22Rv1 (cell line): ENCODE measurements at regions not wholly inside any gene's neighbourhood (a gene's known extent, or its start where the extent isn't known, plus 50 kb on each side); places are given as distances from the start of the nearest gene placed in this dataset.
"Not testable (repeated sequence)": the region's sequence is repeated elsewhere in the genome, so short reads cannot be mapped to it uniquely, and the experiment has no call there.

Source experiments
- H3K27ac ChIP-seq: fragments of 450-650 bp; 2 replicates; pipeline ENCODE4 v1.5.1; 2017
- ZFX ChIP-seq: fragments of 450-650 bp; IDR thresholded peaks from 2 replicates; pipeline ENCODE4 v1.6.1; 2017; ENCODE audit warnings: antibody characterized with exemption, borderline replicate concordance
- TF ChIP-seq, protein P1 (sequence below): fragments of 450-650 bp; IDR thresholded peaks from 2 replicates; pipeline ENCODE4 v1.5.1; 2017; ENCODE audit warnings: mild to moderate bottlenecking

DNA sequence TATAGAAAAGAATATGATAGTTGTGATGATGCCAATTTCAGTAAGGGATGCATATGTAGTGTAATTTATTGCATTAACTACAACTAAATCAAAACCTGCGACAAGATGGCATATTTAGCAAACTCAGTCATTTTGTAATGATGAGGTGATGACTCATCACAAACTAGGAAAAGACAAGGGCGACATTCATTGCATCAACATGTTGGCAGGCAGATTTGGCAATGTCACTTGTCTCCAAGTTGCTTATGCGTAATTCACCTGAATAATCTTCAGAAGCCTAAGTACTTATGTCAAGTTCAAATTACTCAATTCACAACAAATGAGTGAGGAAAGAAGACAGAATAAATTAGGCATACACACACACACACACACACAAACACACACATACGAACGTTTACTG lies 273.2 kb upstream of the RGPD4 start:
- TF ChIP-seq, protein P1, sequence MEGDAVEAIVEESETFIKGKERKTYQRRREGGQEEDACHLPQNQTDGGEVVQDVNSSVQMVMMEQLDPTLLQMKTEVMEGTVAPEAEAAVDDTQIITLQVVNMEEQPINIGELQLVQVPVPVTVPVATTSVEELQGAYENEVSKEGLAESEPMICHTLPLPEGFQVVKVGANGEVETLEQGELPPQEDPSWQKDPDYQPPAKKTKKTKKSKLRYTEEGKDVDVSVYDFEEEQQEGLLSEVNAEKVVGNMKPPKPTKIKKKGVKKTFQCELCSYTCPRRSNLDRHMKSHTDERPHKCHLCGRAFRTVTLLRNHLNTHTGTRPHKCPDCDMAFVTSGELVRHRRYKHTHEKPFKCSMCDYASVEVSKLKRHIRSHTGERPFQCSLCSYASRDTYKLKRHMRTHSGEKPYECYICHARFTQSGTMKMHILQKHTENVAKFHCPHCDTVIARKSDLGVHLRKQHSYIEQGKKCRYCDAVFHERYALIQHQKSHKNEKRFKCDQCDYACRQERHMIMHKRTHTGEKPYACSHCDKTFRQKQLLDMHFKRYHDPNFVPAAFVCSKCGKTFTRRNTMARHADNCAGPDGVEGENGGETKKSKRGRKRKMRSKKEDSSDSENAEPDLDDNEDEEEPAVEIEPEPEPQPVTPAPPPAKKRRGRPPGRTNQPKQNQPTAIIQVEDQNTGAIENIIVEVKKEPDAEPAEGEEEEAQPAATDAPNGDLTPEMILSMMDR = no peak
- TF ChIP-seq ZFX = no peak
- H3K27ac ChIP-seq = no peak overlapping the region

DNA sequence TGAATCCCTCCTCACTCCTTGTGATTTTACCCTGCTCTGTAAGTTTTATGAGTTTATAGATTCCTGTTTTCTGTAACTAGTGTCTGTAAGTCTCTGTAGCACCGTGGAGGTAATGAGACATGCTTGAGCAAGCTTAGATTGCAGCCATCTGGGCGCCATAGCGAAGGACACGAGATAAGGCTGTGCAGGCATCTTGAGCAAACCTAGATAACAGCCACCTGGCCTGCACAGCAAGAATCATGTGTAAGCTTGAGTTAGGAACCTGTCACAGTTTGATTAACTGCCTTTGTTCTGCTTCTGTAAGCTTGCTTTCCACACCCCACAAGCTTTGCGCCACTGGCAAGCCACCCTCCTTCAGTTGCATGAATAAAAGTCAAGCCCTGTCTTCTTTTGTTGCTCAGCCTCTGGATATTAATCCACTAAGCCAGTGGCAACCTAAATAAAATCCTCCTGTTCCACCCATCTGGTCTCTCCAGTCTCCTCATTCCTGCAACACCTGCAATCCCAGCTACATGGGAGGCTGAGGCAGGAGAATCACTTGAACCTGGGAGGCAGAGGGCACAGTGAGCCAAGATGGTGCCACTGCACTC lies 270.6 kb upstream of the RGPD4 start:
- TF ChIP-seq, protein P1 = no peak
- TF ChIP-seq ZFX = no peak
- no peak overlapping the region for H3K27ac ChIP-seq

DNA sequence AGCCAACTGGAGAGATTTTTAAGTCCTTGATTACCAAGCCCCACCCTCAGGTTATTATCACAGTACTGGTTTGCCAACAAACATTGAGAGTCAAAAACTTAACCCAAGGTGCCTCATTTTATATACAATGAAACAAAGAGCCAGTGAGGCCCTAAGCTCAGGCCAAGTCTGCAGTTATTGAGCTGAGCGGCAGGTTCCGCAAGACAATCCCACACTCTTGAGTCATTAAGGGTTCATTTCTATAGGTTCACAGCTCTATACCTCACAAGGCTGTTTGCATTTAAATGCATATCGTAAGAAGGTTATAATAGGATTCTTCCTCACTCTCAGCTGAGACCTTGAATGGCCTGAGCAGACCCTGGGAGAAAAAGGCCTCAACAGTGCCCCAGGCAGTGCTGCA lies 268.4 kb upstream of the RGPD4 start:
- TF ChIP-seq ZFX = no peak
- TF ChIP-seq, protein P1 = no peak
- no peak overlapping the region for H3K27ac ChIP-seq

DNA sequence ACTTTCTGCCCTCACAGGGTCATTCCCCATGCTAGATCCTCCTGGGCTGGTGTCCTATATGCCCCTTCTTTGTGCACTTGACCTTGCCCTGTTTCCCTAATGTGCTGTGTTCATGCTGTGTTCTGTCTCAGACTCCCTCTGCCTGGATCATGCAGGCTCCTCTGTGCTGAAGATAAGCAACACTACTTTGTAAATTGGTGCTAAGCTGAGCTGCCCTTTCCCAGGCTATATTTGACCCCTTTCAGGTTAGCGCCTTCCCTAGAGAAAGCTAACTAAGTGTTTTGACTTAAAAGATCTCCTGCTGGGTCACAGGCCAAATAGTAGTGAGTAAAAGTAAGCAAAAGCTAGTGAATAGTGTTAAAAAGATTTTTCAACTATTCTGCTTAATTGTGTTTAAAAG lies 257.2 kb upstream of the RGPD4 start:
- TF ChIP-seq ZFX = no peak
- TF ChIP-seq, protein P1 = no peak

DNA sequence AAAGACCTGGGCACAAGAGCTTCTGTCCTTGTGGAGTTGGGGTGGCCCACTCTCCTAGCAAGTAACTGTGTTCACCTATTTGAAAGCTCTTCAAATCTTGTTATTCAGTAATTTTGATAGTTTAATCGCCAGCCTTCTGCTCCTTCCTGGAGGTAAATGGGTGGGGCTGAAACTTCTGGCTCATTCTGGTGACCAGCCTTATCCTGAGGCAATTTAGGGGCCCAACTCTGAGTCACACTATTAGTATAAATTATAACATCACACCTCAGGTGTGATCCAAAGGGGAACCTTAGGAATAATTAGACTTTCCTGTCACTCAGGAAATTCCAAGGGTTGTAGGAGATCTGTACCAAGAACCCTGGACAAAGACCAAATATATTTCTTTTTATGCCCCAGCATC lies 255.8 kb upstream of the RGPD4 start:
- no peak for TF ChIP-seq ZFX
- TF ChIP-seq, protein P1 = no peak
- H3K27ac ChIP-seq = no peak overlapping the region

More for the DNA sequence above, 257.2 kb upstream of the RGPD4 start:
- no peak overlapping the region for H3K27ac ChIP-seq

- TF ChIP-seq, protein P1 = peak; percentile 44
- H3K27ac ChIP-seq = not testable (repeated sequence)
Measured at GRCh38 chr2:107572890-107573289, 253.8 kb upstream of the RGPD4 start.

GRCh38 chr2:107576991-107577390 lies 249.7 kb upstream of the RGPD4 start:
- TF ChIP-seq ZFX = no peak
- TF ChIP-seq, protein P1 = no peak

More at GRCh38 chr2:107576991-107577390, 249.7 kb upstream of the RGPD4 start:
- no peak overlapping the region for H3K27ac ChIP-seq
